COLO668 (cell line): ENCODE measurements at regions not wholly inside any gene's neighbourhood (a gene's known extent, or its start where the extent isn't known, plus 50 kb on each side); places are given as distances from the start of the nearest gene placed in this dataset.

Source experiments
- DNase-seq: peaks from one replicate; lab custom pipeline; 2025; ENCODE audit not compliant: unreplicated experiment; lab: John Stamatoyannopoulos, UW

DNA sequence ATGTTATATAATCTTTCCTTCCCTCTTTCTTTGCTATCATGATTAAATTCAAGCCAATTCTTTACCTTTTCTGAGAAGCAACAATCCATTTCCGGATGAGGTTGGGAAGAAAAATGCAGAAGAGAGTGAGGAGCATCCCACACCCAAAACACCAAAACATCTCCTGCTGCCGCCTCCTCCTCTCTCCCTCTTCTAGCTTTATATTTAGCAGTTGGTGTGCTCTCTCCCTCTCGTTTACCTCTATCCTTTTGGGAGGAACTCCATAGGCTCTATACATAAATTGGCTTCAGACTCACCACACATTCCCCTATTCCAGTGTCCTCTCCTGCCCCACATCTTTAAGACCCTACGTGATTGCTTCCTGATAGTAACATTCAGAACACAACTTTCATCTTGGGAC lies 332.2 kb upstream of the PLXNA2 start:
- DNase-seq = no peak

DNA sequence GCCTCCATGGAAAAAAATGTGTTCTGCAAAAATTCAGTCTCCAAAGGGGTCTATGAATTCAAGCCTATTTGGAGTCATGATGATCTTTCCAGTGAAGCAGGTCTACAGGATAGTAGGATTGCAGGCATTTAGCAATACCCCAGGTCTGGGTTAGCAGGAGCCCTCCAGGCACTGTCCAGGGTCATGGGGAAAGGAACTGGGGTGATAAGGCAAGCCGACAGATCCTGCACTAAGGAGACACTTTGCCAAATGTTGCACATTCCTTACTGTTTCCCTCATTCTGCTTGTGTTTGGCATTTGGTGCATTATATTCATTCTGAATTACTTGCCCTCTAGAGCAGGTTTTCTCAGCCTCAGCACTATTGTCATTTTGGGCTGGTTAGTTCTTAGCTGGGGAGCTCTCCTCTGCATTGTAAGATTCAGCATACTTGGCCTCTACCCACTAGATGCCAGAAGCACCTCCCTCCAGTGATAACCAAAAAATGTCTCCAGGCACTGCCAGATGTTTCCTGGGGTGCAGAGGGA lies 333.3 kb upstream of the PLXNA2 start:
- no peak for DNase-seq

DNA sequence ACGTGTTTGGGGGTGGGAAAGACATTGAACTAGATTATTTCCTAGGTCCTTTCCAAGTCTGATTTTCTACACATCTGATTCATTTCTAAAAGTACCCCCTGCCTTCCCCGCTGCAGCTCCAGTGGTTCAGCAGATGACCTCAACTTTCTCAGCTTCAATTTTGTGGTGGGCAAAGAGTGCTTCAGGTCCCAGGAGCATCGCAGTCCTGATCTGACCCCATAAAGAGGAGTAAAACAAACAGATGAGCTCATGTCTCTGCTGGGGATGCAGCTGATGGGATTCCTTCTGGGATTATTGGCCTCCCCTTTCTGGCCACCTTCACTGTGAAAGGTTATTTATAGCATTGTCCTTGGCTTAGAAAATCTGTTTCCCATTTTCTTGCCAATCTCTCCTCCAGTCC lies 337.0 kb upstream of the PLXNA2 start:
- DNase-seq = no peak

DNA sequence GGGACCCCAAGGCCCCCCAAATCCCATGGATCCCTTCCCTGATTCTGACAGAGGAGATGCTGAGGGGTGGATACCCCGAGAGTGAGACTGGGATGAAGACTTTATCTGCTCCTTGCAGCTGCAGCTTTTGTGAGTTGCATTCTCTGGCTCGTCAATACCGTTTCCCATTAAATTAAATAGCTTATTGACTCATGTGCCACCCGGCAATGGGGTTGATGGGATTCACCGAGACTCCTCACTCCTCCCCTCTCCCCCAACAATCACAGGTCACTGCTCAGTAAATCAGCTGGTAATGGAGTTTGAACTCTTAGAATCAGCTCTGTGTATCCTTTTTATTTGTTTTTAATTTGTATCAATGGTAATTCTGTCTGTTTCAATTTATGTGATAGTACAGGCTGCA lies 337.5 kb upstream of the PLXNA2 start:
- DNase-seq = no peak

DNA sequence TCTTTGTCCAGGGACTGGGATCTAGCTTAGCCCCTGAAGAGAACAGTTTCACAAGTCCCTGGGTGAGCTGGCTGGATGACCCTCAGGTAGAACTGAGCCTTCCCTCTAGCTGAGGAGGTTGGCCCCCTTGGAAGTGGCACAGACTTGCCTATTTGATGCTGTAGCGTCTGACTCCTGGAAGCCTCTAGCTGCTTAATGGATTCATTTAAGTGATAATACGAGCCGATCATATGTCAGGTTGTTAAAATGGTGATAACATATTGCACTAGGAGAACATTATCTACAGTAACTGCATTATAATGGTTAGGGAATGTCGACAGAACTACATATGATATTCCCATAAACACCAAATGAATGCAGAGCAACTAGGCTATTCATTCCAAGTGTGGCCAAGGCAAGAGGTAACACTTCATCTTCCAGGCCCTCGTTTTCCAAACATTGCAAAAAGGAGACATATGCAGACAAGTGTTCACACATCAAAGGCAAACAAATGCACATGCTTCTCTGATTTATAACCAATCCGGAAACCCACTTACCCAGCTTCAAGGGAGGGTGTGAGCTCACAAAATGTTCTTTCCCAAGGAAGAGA lies 340.1 kb upstream of the PLXNA2 start:
- DNase-seq = no peak

DNA sequence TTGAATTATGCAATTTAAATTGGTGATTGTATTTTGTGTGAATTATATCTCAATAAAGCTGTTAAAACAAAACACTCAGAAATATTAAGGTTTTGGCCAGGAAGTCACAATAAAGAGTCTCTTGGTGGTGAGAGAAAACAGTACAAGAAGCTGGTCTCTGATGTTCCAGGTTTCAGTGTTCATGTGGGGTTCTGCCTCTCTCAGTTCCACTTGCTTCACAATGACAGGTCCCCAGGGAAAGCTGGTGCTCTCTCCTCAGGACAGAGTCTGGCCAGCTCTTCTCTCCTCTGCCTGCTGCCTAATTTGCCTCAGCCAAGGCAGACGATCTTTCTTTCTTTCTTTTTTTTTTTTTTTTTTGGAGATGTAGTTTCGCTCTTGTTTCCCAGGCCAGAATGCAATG lies 342.9 kb upstream of the PLXNA2 start:
- no peak for DNase-seq

DNA sequence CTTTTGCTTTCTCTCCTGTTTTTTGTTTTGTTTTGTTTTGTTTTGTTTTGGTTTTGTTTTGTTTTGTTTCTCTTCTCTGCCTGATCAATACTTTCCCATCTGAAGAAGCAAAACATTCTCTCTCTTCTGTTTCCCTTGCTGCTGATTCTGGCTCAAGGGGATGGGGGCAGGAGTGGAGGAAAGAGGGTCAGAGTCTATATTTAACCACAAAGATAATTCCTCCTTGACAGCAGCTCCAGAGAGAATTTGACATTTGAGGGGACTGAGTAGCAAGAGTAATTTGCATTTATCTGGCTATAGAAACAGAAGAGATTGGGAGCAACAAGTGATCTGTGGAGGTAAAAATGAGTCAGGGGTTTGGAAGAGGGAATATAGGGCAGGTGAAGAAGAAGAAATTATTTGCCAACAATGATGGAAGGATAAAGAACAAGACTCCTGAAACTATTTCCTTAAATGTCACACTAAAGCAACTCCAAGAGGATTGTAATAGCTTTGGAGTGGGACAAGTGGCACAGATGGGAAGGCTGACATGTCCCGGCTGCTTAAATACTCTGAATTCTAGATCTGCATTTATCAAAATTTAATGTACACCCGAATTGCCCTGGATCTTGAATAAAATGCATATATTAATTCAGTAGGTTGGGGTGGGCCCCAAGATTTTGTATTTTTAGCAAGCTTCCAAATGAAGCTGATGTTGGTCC lies 349.3 kb upstream of the PLXNA2 start:
- no peak for DNase-seq

DNA sequence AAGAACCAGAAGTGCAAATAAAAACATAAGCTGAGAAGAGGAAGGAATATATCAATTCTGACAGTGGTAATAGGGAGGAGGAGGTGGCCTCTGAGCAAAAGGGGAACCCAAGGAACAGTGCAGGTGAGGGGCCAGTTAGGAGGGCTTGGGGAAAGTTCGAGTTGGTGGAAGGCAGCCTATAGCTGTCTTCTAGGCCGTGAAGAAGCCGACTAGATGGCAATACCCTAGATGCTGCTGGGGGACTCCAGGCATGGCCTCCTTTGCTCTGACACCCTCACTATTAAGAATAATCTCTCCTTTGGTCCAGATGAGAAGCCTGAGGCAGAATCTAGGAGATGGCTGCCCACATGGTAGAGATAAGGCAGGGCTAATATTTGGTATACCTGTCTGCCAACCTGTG lies 351.1 kb upstream of the PLXNA2 start:
- DNase-seq = no peak

DNA sequence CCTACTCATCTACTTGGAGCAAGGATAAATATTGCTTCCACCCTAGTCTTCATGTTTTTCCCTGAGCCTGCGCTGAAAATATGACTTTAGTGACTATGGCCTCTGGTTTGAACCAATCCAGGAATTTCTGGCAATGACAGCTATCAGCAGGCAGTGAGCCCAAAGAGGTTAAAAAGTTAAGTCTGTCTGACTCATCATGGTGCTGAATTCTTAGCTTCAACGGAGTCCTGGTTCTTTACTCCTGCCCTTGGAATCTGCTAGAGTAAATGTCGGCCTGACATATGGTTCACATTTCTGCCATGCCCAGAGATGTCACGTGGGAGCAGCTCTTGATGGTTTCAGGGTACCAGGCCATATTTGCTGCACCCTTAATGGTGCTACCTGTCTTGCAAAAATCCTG lies 351.6 kb upstream of the PLXNA2 start:
- DNase-seq = no peak

DNA sequence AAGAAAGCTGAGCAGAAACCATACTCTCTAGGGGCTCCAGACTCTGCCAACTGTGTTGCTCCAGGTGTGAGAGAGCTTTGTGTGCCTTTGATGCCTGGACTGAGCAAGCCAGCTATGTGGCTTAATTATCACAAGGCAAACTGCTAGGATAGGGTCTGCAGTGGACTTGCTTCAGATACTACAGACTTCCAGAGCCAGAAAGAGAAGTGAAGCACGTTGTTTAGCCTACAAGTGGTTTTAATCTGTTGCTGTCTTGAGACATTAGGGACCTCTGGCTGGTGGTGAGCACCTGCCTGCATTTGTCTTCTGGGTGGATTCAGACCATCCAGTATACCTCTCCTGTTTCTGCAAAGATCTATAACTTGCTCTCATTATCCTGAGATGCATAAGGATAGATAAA lies 353.4 kb upstream of the PLXNA2 start:
- DNase-seq = no peak

DNA sequence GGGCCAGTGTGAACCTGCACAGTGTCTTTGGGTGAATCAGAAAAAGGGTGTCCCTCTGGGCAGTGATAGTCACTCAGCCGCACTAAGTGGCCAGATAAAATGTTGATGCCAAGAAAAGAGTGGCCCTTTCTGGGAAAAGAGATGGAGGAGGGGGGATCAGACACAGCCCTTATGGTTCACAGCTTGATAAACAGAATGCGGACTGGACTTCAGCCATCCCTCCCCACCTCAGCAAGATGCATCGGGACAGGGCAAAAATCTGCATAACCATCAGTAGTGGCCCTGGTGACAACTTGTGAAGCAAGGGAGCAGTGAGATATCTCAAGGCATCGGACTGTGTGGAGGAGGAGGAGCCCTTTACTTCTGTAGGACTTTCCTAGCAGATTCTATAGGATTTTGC lies 353.8 kb upstream of the PLXNA2 start:
- DNase-seq = no peak

DNA sequence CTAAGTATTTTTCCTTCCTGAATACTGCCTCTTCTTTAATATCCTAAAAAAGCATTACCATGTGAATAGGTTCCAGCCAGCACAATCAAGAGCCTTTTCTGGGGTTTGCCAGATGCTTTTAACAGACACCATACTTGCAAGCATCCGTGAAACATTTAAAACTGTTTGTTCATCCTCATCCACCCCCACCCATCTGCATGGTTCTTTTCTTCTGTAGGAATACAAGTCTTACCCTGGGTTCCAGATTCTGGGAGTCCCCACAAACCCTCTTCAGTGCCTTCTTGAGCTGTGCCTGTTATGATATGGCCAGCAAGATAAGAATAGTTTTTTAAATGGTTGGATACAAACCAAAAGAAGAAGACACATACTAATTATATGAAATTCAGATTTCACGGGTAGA lies 354.9 kb upstream of the PLXNA2 start:
- DNase-seq = no peak

DNA sequence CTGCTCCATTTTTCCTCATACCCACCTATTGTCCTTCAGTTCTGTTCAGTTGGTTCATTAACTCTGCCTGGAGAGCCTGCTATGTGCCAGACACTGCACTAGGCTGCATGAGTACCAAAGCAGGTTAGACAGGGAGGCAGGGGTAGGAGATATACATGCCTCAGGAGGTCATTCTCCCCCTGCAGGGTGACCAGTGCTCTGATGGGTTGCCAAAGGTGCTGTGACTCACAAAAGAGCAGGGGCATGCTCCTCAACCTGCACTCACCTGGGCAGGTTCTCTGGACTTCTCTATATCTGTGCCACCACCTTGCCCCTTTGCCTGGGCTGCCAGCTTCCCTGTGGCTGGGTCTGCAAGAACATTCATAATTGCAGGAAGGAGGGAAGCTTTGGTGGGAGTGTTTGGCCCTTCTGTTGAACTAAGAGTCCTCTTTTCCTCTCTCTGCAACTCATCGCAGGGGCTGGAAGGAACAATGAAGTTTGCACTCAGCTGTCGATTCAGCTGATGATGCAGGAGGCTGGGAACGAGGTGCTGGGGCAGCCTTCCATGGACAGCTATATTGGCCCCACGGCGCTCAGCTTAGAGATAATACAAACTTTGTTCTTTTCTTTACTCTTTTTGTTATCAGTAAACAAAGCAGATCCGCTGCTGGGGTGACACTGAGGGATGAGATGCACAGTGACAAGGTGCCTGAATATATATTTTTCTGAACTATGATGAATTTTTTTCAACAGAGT lies 356.4 kb upstream of the PLXNA2 start:
- no peak for DNase-seq

DNA sequence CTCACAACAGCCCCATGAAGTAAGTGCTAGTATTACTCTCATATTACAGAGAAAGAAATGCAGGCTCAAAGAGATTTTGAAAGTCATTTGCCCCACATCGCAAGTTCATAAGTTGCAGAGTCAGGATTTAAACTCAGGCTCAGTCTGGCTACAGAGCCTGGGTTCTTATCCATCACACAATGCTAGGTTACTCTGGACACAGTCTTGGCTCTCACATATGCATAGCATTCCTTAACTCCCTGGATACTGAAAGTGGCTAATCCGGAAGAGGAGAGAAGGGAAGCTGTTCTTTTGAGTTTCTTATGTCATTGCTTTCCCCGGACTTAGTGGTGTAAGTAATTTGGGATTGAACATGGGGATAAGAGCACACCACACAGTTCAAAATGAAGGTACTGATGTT lies 357.4 kb upstream of the PLXNA2 start:
- DNase-seq = no peak

DNA sequence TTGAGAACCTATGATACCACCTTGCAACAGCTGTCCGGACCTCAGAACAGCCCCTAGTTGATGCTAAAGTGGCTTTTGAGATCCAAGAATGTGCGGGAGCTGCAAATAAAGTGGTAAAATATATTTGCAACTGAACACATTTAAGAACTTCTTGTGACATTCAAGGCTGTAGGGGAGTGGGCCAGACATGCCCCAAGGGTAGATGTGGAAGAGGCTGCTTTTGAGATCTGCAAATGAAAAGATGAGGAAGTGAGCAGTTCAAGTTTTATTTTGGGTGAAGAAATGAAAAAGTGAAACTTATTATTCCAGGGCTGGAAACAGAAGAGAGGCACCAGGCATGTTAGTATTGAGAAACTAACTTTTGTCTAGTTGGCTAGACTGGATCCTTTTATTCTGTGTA lies 359.5 kb upstream of the PLXNA2 start:
- DNase-seq = no peak

DNA sequence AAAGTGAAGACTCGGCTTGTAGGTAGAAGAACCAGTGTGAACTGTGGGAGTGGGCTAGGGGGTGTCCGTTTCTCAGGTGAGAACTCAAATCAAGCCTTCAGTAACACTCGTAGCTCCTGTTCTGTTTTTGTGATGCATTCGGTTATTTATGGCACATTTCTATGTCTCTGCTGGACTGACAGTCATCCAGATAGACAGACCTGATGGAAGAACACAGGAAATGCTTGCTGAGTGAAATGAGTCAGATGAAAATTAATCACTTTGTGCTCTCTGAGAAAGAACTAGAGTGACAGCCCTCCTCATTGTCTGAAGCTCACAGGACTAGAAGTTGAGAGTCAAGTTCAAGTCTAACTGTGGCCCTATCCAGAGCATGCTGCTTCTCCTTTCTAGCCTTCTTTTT lies 360.1 kb upstream of the PLXNA2 start:
- no peak for DNase-seq

DNA sequence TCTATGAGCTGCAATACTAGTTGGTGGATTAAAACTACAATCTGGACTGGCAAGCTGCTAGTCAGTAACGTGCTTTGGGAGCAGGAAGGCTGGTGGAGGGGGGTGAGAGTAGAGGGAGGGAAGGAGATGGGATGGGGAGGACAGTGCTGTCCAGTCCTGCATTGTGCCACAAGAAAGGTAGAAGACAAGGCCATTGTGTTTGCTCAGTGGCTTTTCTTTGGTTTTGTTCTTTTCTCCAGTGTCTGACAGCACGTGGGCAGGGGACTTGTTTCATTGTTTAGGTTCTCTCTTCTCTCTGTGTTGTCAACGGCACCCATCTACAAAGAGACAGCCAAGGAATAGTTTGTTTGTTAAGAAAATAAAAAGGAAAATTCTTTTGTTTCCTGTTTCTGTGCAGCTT lies 362.8 kb upstream of the PLXNA2 start:
- no peak for DNase-seq

DNA sequence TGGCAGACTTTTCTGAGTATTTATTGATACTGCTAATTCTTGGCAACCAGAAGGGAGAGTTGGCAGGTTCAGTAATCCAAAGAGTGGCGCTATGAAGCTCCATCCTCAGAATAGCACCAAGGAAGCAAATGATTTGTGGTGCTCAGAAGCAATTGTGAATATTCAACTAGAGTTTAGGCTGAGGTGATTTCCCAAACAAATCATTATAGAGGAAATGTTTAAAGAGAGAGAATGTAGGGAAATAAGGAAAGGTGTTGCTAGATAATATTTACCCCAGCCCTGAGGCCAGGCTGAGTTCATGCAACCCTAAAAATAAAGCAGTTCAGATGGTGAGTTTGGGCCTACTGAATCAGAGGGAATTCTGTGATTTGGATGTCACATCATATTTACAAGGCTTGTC lies 363.4 kb upstream of the PLXNA2 start:
- no peak for DNase-seq

DNA sequence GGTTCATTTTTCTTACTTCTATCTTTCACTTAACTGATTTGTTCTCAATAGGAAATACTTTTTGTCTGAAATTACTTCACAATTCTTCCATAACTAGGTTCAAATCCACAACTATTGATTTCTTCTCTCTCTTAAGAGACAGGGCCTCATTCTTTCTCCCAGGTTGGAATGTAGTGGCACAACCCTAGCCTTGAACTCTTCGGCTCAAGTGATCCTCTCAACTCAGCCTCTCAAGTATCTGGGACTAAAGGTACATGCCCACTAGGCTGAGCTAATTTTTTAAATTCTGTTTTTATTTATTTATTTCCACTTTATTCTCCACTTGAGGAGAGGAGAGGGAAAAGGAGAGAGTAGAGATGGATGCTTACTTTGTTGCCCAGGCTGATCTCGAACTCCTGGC lies 370.4 kb upstream of the PLXNA2 start:
- no peak for DNase-seq

DNA sequence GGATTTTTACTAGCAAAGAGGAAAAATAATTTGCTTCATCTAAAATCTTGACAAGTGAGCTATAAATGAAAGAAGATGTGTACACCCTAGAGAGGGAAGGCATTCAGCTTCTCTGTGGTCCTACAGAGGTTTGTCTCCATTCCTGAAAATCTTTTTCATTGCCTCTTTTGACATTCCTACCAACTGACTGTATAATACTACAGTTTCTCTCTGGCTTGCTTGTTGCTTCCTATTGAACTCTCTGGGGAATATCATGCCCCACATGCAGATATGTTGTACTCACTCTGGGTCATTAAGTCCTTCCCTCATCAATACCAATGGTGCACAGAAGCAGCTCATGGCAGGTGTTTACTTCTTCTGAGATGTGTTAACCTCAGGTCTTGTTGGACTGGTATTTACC lies 371.2 kb upstream of the PLXNA2 start:
- DNase-seq = no peak

DNA sequence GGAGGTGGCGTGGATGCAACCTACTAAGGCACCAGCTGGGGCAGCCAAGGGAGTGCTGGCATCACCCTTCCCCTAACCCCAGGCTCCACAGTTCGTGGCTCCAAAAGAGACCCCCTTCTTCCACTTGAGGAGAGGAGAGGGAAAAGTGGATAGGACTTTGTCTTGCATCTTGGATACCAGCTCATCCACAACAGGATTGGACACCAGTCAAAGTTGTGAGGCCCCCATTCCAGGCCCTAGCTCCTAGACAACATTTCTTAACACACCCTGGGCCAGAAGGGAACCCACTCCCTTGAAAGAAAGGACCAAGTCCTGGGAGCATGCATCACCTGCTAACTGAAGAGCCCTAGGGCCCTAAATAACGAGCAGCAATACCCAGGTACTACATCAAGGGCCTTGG lies 372.6 kb upstream of the PLXNA2 start:
- DNase-seq = no peak
